Prostate gland (tissue), 2 donors: ENCODE measurements at regions not wholly inside any gene's neighbourhood (a gene's known extent, or its start where the extent isn't known, plus 50 kb on each side); places are given as distances from the start of the nearest gene placed in this dataset.

Experiments
- CTCF ChIP-seq, 4 experiments: fragments of 200-600 bp in 2 of 4; fragments of 450-650 bp in 2 of 4; sonication (generic) in 2 of 4; IDR thresholded peaks; 1 replicate in 3 of 4; 2 replicates in 1 of 4; pipeline ENCODE4 v1.5.1; 2016 to 2019; ENCODE audit warnings: antibody characterized with exemption in 4 of 4, mild to moderate bottlenecking in 2 of 4, moderate library complexity in 2 of 4
- POLR2A ChIP-seq: fragments of 450-650 bp; IDR thresholded peaks from one replicate; pipeline ENCODE4 v1.6.1; 2016; ENCODE audit warnings: antibody characterized with exemption, mild to moderate bottlenecking
- POLR2AphosphoS5 ChIP-seq: sonication (generic); formaldehyde crosslinking; IDR thresholded peaks from one replicate; pipeline ENCODE4 v1.6.1; 2017; ENCODE audit warnings: antibody characterized with exemption

GRCh38 chr7:148487912-148488311, 102.7 kb upstream of the C7orf33 start:
- TF ChIP-seq CTCF (IDR thresholded peaks at IDR 0.05) (no peak), POLR2AphosphoS5 (no peak), POLR2A (no peak)
